ENCODE measurements at regions not wholly inside any gene's neighbourhood (a gene's known extent, or its start where the extent isn't known, plus 50 kb on each side); places are given as distances from the start of the nearest gene placed in this dataset.

DNA sequence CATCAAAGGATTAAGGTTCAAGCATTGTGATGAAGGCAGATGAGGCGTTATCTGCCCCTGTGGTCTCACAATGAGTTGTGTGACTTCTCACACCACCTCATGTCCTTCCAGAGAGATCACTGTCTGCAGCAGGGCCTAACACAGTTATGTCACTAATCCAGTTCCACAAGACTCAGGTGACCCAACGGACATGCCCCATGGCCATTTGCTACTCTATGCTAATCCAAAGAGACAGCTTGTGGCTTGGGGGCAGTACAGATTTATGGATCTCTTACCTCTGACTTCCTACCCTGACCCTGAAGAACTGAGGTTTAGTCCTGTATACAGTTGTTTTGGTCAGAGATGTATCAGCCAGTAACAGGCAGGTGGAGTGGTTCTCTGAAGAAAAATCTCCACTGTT, 147.1 kb downstream of the GLUL start:
- TF ChIP-seq TAF1 (IDR thresholded peaks at IDR 0.05; ENCODE audit: low read depth, low read length) (no peak), POLR2A (IDR thresholded peaks at IDR 0.05; ENCODE audit: low read depth, low read length) (no peak), POLR2AphosphoS5 (IDR thresholded peaks at IDR 0.05; ENCODE audit: low read depth, low read length) (no peak)
